ENCODE measurements at regions not wholly inside any gene's neighbourhood (a gene's known extent, or its start where the extent isn't known, plus 50 kb on each side); places are given as distances from the start of the nearest gene placed in this dataset.

GRCh38 chr2:199115169-199115568, 342.6 kb downstream of the SATB2 start:
- no peak for TF ChIP-seq CTCF (IDR thresholded peaks at IDR 0.05; ENCODE audit: low read depth, low read length)
- no peak for TF ChIP-seq EZH2phosphoT487 (IDR thresholded peaks at IDR 0.05; ENCODE audit: low read depth)
- no peak overlapping the region for H3K4me2 ChIP-seq (ENCODE audit: low read length)
- no peaks in the 10 kb centered on the region for H4K20me1 ChIP-seq (ENCODE audit: insufficient read depth, low read length)
- H3K4me1 ChIP-seq (ENCODE audit: low read length): no peaks in the 10 kb centered on the region
- no peaks in the 10 kb centered on the region for H3K27me3 ChIP-seq (ENCODE audit: low read depth, low read length)
- H3K79me2 ChIP-seq (ENCODE audit: low read length): no peaks in the 10 kb centered on the region
- no peaks in the 10 kb centered on the region for H3K9me3 ChIP-seq (ENCODE audit: insufficient read depth, low read length)
- H3K36me3 ChIP-seq (replicated peaks; ENCODE audit: low read depth, low read length): no peaks in the 10 kb centered on the region
- no peak overlapping the region for H3K27ac ChIP-seq (ENCODE audit: low read length)
- H3K9ac ChIP-seq (ENCODE audit: low read length): no peak overlapping the region
- H3K4me3 ChIP-seq (ENCODE audit: low read length): no peak overlapping the region
- H2AFZ ChIP-seq (ENCODE audit: low read depth, low read length): no peak overlapping the region

GRCh38 chr2:199113111-199113510, 344.6 kb downstream of the SATB2 start:
- H3K79me2 ChIP-seq (ENCODE audit: low read length): no peaks in the 10 kb centered on the region
- H3K4me2 ChIP-seq (ENCODE audit: low read length): no peak overlapping the region
- no peaks in the 10 kb centered on the region for H4K20me1 ChIP-seq (ENCODE audit: insufficient read depth, low read length)
- H2AFZ ChIP-seq (ENCODE audit: low read depth, low read length): no peak overlapping the region
- no peak overlapping the region for H3K9ac ChIP-seq (ENCODE audit: low read length)
- TF ChIP-seq EZH2phosphoT487 (IDR thresholded peaks at IDR 0.05; ENCODE audit: low read depth) (no peak), CTCF (IDR thresholded peaks at IDR 0.05; ENCODE audit: low read depth, low read length) (no peak)
- H3K4me1 ChIP-seq (ENCODE audit: low read length): no peaks in the 10 kb centered on the region
- H3K27me3 ChIP-seq (ENCODE audit: low read depth, low read length): no peaks in the 10 kb centered on the region
- no peak overlapping the region for H3K4me3 ChIP-seq (ENCODE audit: low read length)
- H3K27ac ChIP-seq (ENCODE audit: low read length): no peak overlapping the region
- H3K36me3 ChIP-seq (replicated peaks; ENCODE audit: low read depth, low read length): no peaks in the 10 kb centered on the region
- H3K9me3 ChIP-seq (ENCODE audit: insufficient read depth, low read length): no peaks in the 10 kb centered on the region

GRCh38 chr2:199111458-199111857, 346.3 kb downstream of the SATB2 start:
- H3K9ac ChIP-seq (ENCODE audit: low read length): no peak overlapping the region
- H3K4me1 ChIP-seq (ENCODE audit: low read length): no peaks in the 10 kb centered on the region
- no peaks in the 10 kb centered on the region for H3K27me3 ChIP-seq (ENCODE audit: low read depth, low read length)
- H2AFZ ChIP-seq (ENCODE audit: low read depth, low read length): no peak overlapping the region
- no peaks in the 10 kb centered on the region for H3K36me3 ChIP-seq (replicated peaks; ENCODE audit: low read depth, low read length)
- no peaks in the 10 kb centered on the region for H4K20me1 ChIP-seq (ENCODE audit: insufficient read depth, low read length)
- no peak overlapping the region for H3K4me2 ChIP-seq (ENCODE audit: low read length)
- no peak overlapping the region for H3K4me3 ChIP-seq (ENCODE audit: low read length)
- no peak overlapping the region for H3K27ac ChIP-seq (ENCODE audit: low read length)
- H3K79me2 ChIP-seq (ENCODE audit: low read length): no peaks in the 10 kb centered on the region
- no peaks in the 10 kb centered on the region for H3K9me3 ChIP-seq (ENCODE audit: insufficient read depth, low read length)
- TF ChIP-seq CTCF (IDR thresholded peaks at IDR 0.05; ENCODE audit: low read depth, low read length) (no peak), EZH2phosphoT487 (IDR thresholded peaks at IDR 0.05; ENCODE audit: low read depth) (no peak)

GRCh38 chr2:199108056-199108455, 349.7 kb downstream of the SATB2 start:
- Histone ChIP-seq H3K27me3 (ENCODE audit: low read depth, low read length) (no peaks in the 10 kb centered on the region), H3K9me3 (ENCODE audit: insufficient read depth, low read length) (no peaks in the 10 kb centered on the region), H3K27ac (ENCODE audit: low read length) (no peak overlapping the region), H3K4me3 (ENCODE audit: low read length) (no peak overlapping the region), H3K4me1 (ENCODE audit: low read length) (no peaks in the 10 kb centered on the region), H3K36me3 (replicated peaks; ENCODE audit: low read depth, low read length) (no peaks in the 10 kb centered on the region), H3K9ac (ENCODE audit: low read length) (no peak overlapping the region), H4K20me1 (ENCODE audit: insufficient read depth, low read length) (no peaks in the 10 kb centered on the region), H3K4me2 (ENCODE audit: low read length) (no peak overlapping the region), H2AFZ (ENCODE audit: low read depth, low read length) (no peak overlapping the region), H3K79me2 (ENCODE audit: low read length) (no peaks in the 10 kb centered on the region)
- TF ChIP-seq EZH2phosphoT487 (IDR thresholded peaks at IDR 0.05; ENCODE audit: low read depth): no peak
- TF ChIP-seq CTCF (IDR thresholded peaks at IDR 0.05; ENCODE audit: low read depth, low read length): no peak

Data from OCI-LY3 (cell line).